ENCODE measurements at regions not wholly inside any gene's neighbourhood (a gene's known extent, or its start where the extent isn't known, plus 50 kb on each side); places are given as distances from the start of the nearest gene placed in this dataset.
"Not testable (repeated sequence)": the region's sequence is repeated elsewhere in the genome, so short reads cannot be mapped to it uniquely, and the experiment has no call there.

DNA sequence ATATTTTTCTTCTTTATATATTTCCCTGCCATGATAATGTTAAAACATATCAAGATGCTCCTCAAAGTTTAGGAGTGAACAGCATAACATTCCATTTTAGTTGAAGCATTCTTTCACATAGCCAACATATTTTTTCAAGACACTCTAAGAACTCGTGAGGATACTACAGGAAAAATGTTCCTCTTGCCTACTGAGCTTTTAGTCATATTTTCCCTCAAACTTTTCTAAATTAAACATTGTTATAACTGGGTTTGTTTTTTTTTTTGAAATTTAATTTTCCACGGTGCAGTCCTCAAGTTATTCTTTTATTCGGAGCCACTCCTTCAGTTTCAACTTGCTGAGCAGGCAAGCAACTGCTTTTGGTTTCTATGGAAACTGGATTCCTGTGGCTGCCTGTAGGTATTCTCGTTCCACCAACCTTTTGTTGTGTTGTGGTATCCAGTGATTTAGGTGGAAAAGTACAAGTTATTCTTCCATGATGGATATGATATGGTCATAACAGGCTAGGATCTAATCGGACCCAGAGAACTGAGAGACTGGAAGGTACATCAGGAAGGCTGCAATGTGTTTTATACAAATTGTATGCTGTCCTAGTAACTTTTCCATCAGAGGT is 248.0 kb downstream of the TRIML1 start:
- Histone ChIP-seq H3K27me3 (no peaks in the 10 kb centered on the region), H3K4me3 (ENCODE audit: low read depth, low read length) (no peak overlapping the region), H3K36me3 (no peaks in the 10 kb centered on the region), H3K4me1 (no peaks in the 10 kb centered on the region), H3K9me3 (no peaks in the 10 kb centered on the region)
- TF ChIP-seq, protein P1, sequence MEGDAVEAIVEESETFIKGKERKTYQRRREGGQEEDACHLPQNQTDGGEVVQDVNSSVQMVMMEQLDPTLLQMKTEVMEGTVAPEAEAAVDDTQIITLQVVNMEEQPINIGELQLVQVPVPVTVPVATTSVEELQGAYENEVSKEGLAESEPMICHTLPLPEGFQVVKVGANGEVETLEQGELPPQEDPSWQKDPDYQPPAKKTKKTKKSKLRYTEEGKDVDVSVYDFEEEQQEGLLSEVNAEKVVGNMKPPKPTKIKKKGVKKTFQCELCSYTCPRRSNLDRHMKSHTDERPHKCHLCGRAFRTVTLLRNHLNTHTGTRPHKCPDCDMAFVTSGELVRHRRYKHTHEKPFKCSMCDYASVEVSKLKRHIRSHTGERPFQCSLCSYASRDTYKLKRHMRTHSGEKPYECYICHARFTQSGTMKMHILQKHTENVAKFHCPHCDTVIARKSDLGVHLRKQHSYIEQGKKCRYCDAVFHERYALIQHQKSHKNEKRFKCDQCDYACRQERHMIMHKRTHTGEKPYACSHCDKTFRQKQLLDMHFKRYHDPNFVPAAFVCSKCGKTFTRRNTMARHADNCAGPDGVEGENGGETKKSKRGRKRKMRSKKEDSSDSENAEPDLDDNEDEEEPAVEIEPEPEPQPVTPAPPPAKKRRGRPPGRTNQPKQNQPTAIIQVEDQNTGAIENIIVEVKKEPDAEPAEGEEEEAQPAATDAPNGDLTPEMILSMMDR (IDR thresholded peaks at IDR 0.05; ENCODE audit: low read depth, low read length), result no peak
- DNase-seq, result no peak

DNA sequence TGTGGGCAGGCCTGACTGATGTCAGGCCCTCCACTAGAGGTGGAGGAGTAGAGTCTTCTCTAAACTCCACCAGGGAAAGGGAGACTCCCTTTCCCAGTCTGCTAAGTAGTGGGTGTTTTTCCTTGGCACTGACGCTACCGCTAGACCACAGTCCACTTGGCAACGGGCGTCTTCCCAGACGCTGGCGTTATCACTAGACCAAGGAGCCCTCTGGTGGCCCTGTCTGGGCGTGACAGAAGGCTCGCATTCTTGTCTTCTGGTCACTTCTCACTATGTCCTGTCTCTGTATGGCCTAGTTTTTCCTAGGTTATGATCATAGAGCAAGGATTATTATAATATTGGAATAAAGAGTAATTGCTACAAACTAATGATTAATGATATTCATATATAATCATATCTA is 252.1 kb downstream of the TRIML1 start:
- H3K36me3 ChIP-seq; H3K4me1 ChIP-seq; H3K9me3 ChIP-seq; H3K27me3 ChIP-seq; H3K4me3 ChIP-seq (ENCODE audit: low read depth, low read length); DNase-seq: not testable (repeated sequence)
- TF ChIP-seq, protein P1 (IDR thresholded peaks at IDR 0.05; ENCODE audit: low read depth, low read length), result peak; percentile 13; the same call in 1 of the 2 replicates

DNA sequence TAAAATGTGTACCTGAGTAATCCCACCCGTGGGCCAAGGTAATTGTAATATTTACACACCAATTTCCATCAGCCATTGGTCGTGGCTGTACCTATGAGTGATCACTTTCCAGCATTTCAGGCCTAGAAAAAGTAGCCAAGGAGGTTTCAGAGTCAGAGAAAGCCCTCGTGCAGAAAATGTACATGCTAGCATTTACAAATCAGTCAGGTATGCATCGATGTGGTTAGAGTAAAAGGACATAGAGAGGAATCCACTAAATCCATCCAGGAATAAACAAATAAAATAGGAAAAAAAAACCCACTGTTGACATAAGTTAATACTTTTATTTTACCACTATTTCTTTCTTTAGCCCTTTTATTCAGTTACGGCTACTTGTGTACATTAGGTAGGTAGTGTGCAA is 256.8 kb downstream of the TRIML1 start:
- DNase-seq, result no peak

DNA sequence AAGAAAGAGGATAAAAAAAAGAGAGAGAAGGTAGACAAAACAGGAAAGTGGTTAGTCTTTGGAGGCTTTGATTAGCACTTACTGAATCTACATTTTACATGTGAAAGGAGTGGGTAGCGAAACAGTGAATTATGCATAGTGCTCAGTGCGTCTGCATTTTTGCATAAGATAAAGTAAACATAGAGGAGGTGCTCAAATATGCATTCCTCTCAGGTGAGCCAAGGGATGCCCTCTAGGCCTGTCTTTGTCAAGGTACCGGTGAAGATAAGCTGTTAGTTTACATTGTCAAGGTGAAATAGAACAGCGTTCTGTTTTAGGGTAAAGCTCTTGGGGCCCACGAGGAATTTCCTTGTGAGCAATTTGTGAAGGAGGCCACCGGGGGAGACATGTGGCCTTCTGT is 260.6 kb downstream of the TRIML1 start:
- Histone ChIP-seq H3K4me1 (no peaks in the 10 kb centered on the region), H3K9me3 (no peaks in the 10 kb centered on the region), H3K27me3 (no peaks in the 10 kb centered on the region), H3K36me3 (no peaks in the 10 kb centered on the region), H3K4me3 (ENCODE audit: low read depth, low read length) (no peak overlapping the region)
- TF ChIP-seq, protein P1 (IDR thresholded peaks at IDR 0.05; ENCODE audit: low read depth, low read length), result no peak
- DNase-seq, result no peak

More for the DNA sequence above, 256.8 kb downstream of the TRIML1 start:
- H3K4me3 ChIP-seq (ENCODE audit: low read depth, low read length), result no peak overlapping the region
- no peaks in the 10 kb centered on the region for H3K27me3 ChIP-seq
- H3K4me1 ChIP-seq, result no peaks in the 10 kb centered on the region
- TF ChIP-seq, protein P1 (IDR thresholded peaks at IDR 0.05; ENCODE audit: low read depth, low read length), result no peak
- no peaks in the 10 kb centered on the region for H3K36me3 ChIP-seq
- H3K9me3 ChIP-seq, result no peaks in the 10 kb centered on the region

DNA sequence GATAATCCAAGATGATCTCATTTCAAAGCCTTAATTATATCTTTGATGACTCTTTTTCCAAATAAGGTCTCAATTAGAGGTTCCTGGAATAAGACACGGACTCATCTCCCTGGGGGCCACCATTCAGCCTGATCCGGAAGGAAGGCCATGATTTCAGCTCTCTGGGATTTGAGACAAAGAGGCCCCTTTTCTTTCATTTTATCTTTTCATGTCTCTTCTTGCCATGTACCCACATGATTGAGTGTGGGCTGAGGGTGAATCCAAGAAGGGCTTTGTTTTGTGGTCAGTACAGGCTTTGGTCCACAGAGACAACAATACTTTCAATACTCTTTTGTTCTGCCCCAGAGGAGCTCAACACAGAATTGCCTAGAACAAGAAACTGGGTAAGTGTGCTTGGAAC is 261.2 kb downstream of the TRIML1 start:
- no peaks in the 10 kb centered on the region for H3K4me1 ChIP-seq

DNA sequence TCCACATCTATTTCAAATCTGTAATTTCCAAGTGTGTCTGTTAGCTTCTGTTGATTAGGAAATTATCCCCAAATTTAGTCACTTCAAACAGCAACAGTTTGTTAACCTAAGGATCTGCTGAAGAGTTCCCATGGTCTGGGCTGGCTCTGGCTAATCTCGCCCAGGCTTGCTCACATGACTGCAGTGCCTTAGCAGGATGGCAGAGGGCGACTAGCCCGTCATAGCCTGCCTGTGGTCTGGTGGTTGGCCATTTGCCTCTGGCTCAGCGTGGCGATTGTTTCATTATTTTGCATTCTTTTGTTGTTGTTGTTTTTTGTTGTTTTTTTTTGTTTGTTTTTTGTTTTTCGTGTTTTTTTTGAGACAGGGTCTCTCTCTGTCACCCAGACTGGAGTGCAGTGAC is 264.0 kb downstream of the TRIML1 start:
- Histone ChIP-seq H3K4me1 (no peaks in the 10 kb centered on the region), H3K4me3 (ENCODE audit: low read depth, low read length) (no peak overlapping the region), H3K9me3 (no peaks in the 10 kb centered on the region), H3K27me3 (no peaks in the 10 kb centered on the region), H3K36me3 (no peaks in the 10 kb centered on the region)
- peak; percentile 36 for DNase-seq
- TF ChIP-seq, protein P1 (IDR thresholded peaks at IDR 0.05; ENCODE audit: low read depth, low read length), result peak; percentile 46

More for the DNA sequence above, 261.2 kb downstream of the TRIML1 start:
- Histone ChIP-seq H3K27me3 (no peaks in the 10 kb centered on the region), H3K4me3 (ENCODE audit: low read depth, low read length) (no peak overlapping the region), H3K36me3 (no peaks in the 10 kb centered on the region), H3K9me3 (no peaks in the 10 kb centered on the region)
- DNase-seq, result no peak
- TF ChIP-seq, protein P1 (IDR thresholded peaks at IDR 0.05; ENCODE audit: low read depth, low read length), result no peak

DNA sequence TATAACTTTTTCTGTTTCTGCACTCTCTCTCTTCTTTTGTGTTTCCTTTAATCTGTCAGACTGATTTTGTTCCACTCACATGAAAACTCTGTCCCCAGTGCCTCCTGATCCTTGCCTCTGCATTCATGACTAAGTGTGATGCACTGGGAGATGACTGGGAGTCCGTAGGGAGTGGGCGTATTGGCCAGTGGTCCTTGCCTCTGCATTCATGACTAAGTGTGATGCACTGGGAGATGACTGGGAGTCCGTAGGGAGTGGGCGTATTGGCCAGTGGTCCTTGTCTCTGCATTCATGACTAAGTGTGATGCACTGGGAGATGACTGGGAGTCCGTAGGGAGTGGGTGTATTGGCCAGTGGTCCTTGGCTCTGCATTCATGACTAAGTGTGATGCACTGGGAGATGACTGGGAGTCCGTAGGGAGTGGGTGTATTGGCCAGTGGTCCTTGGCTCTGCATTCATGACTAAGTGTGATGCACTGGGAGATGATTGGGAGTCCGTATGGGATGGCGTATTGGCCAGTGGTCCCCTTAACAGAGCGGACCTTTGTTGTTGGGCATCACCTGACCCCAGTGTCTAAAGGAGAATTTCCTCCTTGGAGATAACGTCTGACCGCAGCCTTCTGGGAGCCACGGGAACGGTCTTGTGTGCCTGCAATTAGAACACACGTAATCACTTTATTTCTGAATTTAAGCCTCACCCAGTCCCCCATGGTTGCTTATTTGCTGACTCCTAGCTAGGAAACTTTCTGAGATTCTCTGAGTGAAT is 266.0 kb downstream of the TRIML1 start:
- not testable (repeated sequence) for H3K4me1 ChIP-seq; H3K9me3 ChIP-seq; H3K27me3 ChIP-seq; H3K4me3 ChIP-seq (ENCODE audit: low read depth, low read length); DNase-seq; H3K36me3 ChIP-seq
